Frontal cortex (tissue), 3 donors: ENCODE measurements at regions not wholly inside any gene's neighbourhood (a gene's known extent, or its start where the extent isn't known, plus 50 kb on each side); places are given as distances from the start of the nearest gene placed in this dataset.

Source experiments
- DNase-seq, 2 donors: peaks; one replicate each; pipeline ENCODE4 v3.0.0; 2012; ENCODE audit warnings: low spot score in 2 of 2
- FAIRE-seq: peaks from 2 replicates; lab custom pipeline; 2012; peaks lifted over from hg19 to GRCh38; lab: Jason Lieb, UNC
- donor health status: control.
- donor health status: control.
- donor health status: control.

- DNase-seq (no peak), FAIRE-seq (no peak)
Measured at GRCh38 chr2:128485761-128486639, 167.3 kb upstream of the HS6ST1 start.

GRCh38 chr2:128486640-128487375, 168.1 kb upstream of the HS6ST1 start:
- no peak for DNase-seq
- no peak for FAIRE-seq

- DNase-seq (no peak), FAIRE-seq (no peak)
Measured at GRCh38 chr2:128487650-128488387, 169.2 kb upstream of the HS6ST1 start.

GRCh38 chr2:128488434-128488833, 169.8 kb upstream of the HS6ST1 start:
- no peak for FAIRE-seq
- DNase-seq = no peak

- DNase-seq (no peak), FAIRE-seq (no peak)
Measured at GRCh38 chr2:128489526-128490273, 171.0 kb upstream of the HS6ST1 start.

GRCh38 chr2:128490321-128490720, 171.7 kb upstream of the HS6ST1 start:
- DNase-seq = no peak
- FAIRE-seq = no peak

- FAIRE-seq (no peak), DNase-seq (no peak)
Measured at GRCh38 chr2:128490881-128491691, 172.4 kb upstream of the HS6ST1 start.

- FAIRE-seq = no peak
- DNase-seq = no peak
Measured at GRCh38 chr2:128491692-128492244, 173.1 kb upstream of the HS6ST1 start.

GRCh38 chr2:128492966-128493811, 174.5 kb upstream of the HS6ST1 start:
- DNase-seq = no peak
- no peak for FAIRE-seq

- DNase-seq = no peak
- no peak for FAIRE-seq
Measured at GRCh38 chr2:128493880-128494279, 175.2 kb upstream of the HS6ST1 start.

GRCh38 chr2:128494307-128494639, 175.6 kb upstream of the HS6ST1 start:
- FAIRE-seq = no peak

GRCh38 chr2:128494640-128495321, 176.1 kb upstream of the HS6ST1 start:
- FAIRE-seq (no peak), DNase-seq (no peak)

More at GRCh38 chr2:128494307-128494639, 175.6 kb upstream of the HS6ST1 start:
- DNase-seq = no peak

GRCh38 chr2:128495996-128496547, 177.4 kb upstream of the HS6ST1 start:
- no peak for FAIRE-seq
- DNase-seq = no peak

GRCh38 chr2:128496700-128497099, 178.0 kb upstream of the HS6ST1 start:
- no peak for FAIRE-seq
- DNase-seq = no peak

- FAIRE-seq = no peak
- DNase-seq = no peak
Measured at GRCh38 chr2:128497461-128497860, 178.8 kb upstream of the HS6ST1 start.

- FAIRE-seq (no peak), DNase-seq (no peak)
Measured at GRCh38 chr2:128498086-128498485, 179.4 kb upstream of the HS6ST1 start.

GRCh38 chr2:128498589-128498988, 179.9 kb upstream of the HS6ST1 start:
- FAIRE-seq (no peak), DNase-seq (no peak)
